ENCODE measurements at regions not wholly inside any gene's neighbourhood (a gene's known extent, or its start where the extent isn't known, plus 50 kb on each side); places are given as distances from the start of the nearest gene placed in this dataset.
"Not testable (repeated sequence)": the region's sequence is repeated elsewhere in the genome, so short reads cannot be mapped to it uniquely, and the experiment has no call there.

DNA sequence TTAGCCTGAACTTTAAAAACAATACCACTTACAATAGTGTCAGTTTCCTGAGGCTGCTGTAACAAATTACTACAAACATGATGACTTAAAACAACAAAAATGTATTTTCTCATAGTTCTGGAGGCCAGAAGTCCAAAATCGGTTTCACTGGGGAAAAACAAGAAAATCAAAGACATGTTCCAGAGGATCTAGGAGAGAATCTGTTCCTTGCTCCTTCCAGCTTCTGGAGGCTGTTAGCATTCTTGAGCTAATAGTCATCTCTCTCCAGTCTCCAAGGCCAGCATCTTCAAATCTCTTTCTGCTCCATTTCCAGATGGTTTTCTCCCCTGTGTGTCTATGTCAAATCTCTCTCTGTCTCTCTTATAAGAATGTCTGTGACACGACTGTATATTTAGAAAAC is 67.6 kb upstream of the TEAD1 start:
- 68 to 89% methylated on average over 2 of the region's 2 CpGs for WGBS, 2 donors
- TF ChIP-seq CTCF (IDR thresholded peaks at IDR 0.05; ENCODE audit: control extremely low read depth, extremely low read depth): no peak
- DNase-seq: no peak

GRCh38 chr11:12608678-12609077 is 65.5 kb upstream of the TEAD1 start:
- not testable (repeated sequence) for DNase-seq; ATAC-seq (ENCODE audit: insufficient read depth, low FRiP score); H3K36me3 ChIP-seq (ENCODE audit: control insufficient read depth in 4 of 4, insufficient read depth in 4 of 4, low read length in 4 of 4); H3K4me3 ChIP-seq; H3K27me3 ChIP-seq (ENCODE audit: control insufficient read depth in 3 of 3, insufficient read depth in 3 of 3, low read length in 2 of 3); H3K4me1 ChIP-seq (ENCODE audit: control insufficient read depth in 5 of 5, insufficient read depth in 5 of 5, low read length in 5 of 5); H3K27ac ChIP-seq (ENCODE audit: low read depth in 1 of 2, low read length in 1 of 2); H3K9ac ChIP-seq (ENCODE audit: insufficient read depth in 1 of 2, low read length in 2 of 2)
- H3K9me3 ChIP-seq (ENCODE audit: control insufficient read depth in 4 of 4, insufficient read depth in 3 of 4, low read length in 3 of 4): peaks cover 0 to 13% (median 2%) of the 10 kb centered on the region in 4 donors
- 82 to 89% methylated on average over 5 of the region's 5 CpGs for WGBS, 2 donors

More for the DNA sequence above, 67.6 kb upstream of the TEAD1 start:
- Histone ChIP-seq H3K9ac (ENCODE audit: insufficient read depth in 1 of 2, low read length in 2 of 2) (no peak overlapping the region), H3K4me3 (no peak overlapping the region), H3K9me3 (ENCODE audit: control insufficient read depth in 4 of 4, insufficient read depth in 3 of 4, low read length in 3 of 4) (peaks cover 0 to 9% (median 2%) of the 10 kb centered on the region in 4 donors), H3K27ac (ENCODE audit: low read depth in 1 of 2, low read length in 1 of 2) (no peak overlapping the region), H3K36me3 (ENCODE audit: control insufficient read depth in 4 of 4, insufficient read depth in 4 of 4, low read length in 4 of 4) (no peaks in the 10 kb centered on the region), H3K27me3 (ENCODE audit: control insufficient read depth in 3 of 3, insufficient read depth in 3 of 3, low read length in 2 of 3) (no peaks in the 10 kb centered on the region), H3K4me1 (ENCODE audit: control insufficient read depth in 5 of 5, insufficient read depth in 5 of 5, low read length in 5 of 5) (peaks cover 0 to 7% (median 0%) of the 10 kb centered on the region in 5 donors)
- ATAC-seq (ENCODE audit: insufficient read depth, low FRiP score): no peak

- Histone ChIP-seq H3K4me3 (no peak overlapping the region), H3K27me3 (ENCODE audit: control insufficient read depth in 3 of 3, insufficient read depth in 3 of 3, low read length in 2 of 3) (no peaks in the 10 kb centered on the region), H3K36me3 (ENCODE audit: control insufficient read depth in 4 of 4, insufficient read depth in 4 of 4, low read length in 4 of 4) (no peaks in the 10 kb centered on the region), H3K9me3 (ENCODE audit: control insufficient read depth in 4 of 4, insufficient read depth in 3 of 4, low read length in 3 of 4) (peaks cover 0 to 13% (median 4%) of the 10 kb centered on the region in 4 donors), H3K4me1 (ENCODE audit: control insufficient read depth in 5 of 5, insufficient read depth in 5 of 5, low read length in 5 of 5) (no peaks in the 10 kb centered on the region), H3K9ac (ENCODE audit: insufficient read depth in 1 of 2, low read length in 2 of 2) (no peak overlapping the region), H3K27ac (ENCODE audit: low read depth in 1 of 2, low read length in 1 of 2) (no peak overlapping the region)
- no peak for DNase-seq
- TF ChIP-seq CTCF (IDR thresholded peaks at IDR 0.05; ENCODE audit: control extremely low read depth, extremely low read depth): no peak
- no peak for ATAC-seq (ENCODE audit: insufficient read depth, low FRiP score)
Observed at GRCh38 chr11:12611352-12611751, 62.9 kb upstream of the TEAD1 start.

- Histone ChIP-seq H3K4me3 (no peak overlapping the region), H3K27me3 (ENCODE audit: control insufficient read depth in 3 of 3, insufficient read depth in 3 of 3, low read length in 2 of 3) (no peaks in the 10 kb centered on the region), H3K9me3 (ENCODE audit: control insufficient read depth in 4 of 4, insufficient read depth in 3 of 4, low read length in 3 of 4) (peaks cover 0 to 4% (median 0%) of the 10 kb centered on the region in 4 donors), H3K36me3 (ENCODE audit: control insufficient read depth in 4 of 4, insufficient read depth in 4 of 4, low read length in 4 of 4) (no peaks in the 10 kb centered on the region), H3K9ac (ENCODE audit: insufficient read depth in 1 of 2, low read length in 2 of 2) (no peak overlapping the region), H3K27ac (ENCODE audit: low read depth in 1 of 2, low read length in 1 of 2) (no peak overlapping the region), H3K4me1 (ENCODE audit: control insufficient read depth in 5 of 5, insufficient read depth in 5 of 5, low read length in 5 of 5) (peaks cover 0 to 3% (median 0%) of the 10 kb centered on the region in 5 donors)
- ATAC-seq (ENCODE audit: insufficient read depth, low FRiP score): no peak
- TF ChIP-seq CTCF (IDR thresholded peaks at IDR 0.05; ENCODE audit: control extremely low read depth, extremely low read depth): no peak
- WGBS, 2 donors: 93 to 94% methylated on average over 3 of the region's 3 CpGs
- no peak for DNase-seq
Observed at GRCh38 chr11:12617632-12618031, 56.6 kb upstream of the TEAD1 start.

All from lung (tissue), 11 donors.